Activated CD4-positive, CD25-positive, alpha-beta regulatory T cell treated with anti-CD3 and anti-CD28 coated beads, Interleukin-2, amount 50 U/mL, for 72 hours (primary cell): ENCODE measurements at regions not wholly inside any gene's neighbourhood (a gene's known extent, or its start where the extent isn't known, plus 50 kb on each side); places are given as distances from the start of the nearest gene placed in this dataset.
"Not testable (repeated sequence)": the region's sequence is repeated elsewhere in the genome, so short reads cannot be mapped to it uniquely, and the experiment has no call there.

ENCODE experiments used
- DNase-seq: peaks from one replicate; pipeline ENCODE4 v3.0.0; 2021

- no peak for DNase-seq
Measured at GRCh38 chr9:118674942-118675341, 694.3 kb downstream of the BRINP1 start.

- not testable (repeated sequence) for DNase-seq
Measured at GRCh38 chr9:118677936-118678653, 691.1 kb downstream of the BRINP1 start.

- DNase-seq: no peak
Measured at GRCh38 chr9:118686959-118687358, 682.3 kb downstream of the BRINP1 start.

DNA sequence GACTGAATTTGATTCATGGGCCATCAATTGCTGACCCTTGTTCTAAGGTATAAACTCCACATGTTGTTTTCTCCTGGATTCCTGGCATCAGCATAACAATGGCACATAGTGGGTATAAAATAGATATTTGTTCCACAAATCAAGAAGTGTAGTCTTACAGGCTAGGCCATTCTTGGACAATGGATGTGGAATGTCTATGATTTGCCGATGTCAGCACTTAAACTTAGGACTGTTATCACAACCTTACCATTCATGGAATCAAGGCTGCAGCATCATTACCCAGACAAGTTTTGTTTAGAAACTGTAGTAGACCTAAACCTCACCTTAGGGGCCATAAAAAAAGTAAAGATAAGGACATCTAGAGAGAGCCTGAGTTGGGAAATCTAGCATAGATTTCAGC lies 680.0 kb downstream of the BRINP1 start:
- DNase-seq: no peak

DNA sequence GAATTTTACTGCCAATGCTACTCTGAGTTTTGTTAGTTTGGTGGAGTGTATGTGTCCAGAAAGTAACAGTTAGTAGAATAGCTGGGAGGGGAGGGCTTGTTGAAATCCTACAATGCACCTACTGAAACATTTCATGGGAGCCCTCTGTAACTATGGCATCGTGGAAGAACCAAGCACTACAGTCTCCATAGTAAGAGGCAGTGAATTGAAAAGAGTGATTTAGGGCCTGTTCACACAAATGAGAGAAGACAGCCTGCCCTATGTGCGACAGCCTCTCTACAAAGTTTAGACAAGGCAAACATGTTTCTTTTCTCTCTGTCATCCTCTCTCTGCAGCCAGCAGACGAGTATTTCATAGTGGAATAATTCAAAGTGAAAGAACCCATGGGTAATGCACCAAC lies 676.6 kb downstream of the BRINP1 start:
- DNase-seq: no peak

DNA sequence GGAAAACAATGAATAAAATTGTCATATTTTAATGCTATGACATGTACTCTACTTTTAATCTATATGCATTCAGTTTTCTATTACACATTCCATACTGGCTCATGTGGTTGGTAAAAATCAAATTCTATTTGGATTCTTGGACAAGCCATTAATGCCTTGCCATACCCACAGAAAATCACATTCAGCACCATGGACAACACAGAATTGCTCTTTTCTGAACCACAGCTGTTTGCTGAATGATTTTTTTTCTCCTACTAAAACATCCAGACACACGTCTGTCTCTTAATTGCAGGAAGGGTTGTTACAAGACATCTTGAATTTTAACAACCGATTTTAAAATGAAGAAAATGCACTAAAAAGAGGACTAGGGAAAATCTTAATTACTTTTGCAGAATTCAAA lies 675.6 kb downstream of the BRINP1 start:
- no peak for DNase-seq

DNA sequence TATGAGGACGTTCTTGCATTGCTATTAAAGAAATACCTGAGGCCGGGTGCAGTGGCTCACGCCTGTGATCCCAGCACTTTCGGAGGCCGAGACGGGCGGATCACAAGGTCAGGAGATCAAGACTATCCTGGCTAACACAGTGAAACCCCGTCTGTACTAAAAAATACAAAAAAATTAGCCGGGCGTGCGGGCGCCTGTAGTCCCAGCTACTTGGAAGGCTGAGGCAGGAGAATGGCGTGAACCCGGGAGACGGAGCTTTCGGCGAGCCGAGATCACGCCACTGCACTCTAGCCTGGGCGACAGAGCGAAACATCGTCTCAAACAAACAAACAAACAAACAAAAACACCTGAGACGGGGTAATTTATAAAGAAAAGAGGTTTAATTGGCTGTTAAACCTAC lies 674.0 kb downstream of the BRINP1 start:
- DNase-seq: not testable (repeated sequence)

- no peak for DNase-seq
Measured at GRCh38 chr9:118701985-118702384, 667.2 kb downstream of the BRINP1 start.

DNA sequence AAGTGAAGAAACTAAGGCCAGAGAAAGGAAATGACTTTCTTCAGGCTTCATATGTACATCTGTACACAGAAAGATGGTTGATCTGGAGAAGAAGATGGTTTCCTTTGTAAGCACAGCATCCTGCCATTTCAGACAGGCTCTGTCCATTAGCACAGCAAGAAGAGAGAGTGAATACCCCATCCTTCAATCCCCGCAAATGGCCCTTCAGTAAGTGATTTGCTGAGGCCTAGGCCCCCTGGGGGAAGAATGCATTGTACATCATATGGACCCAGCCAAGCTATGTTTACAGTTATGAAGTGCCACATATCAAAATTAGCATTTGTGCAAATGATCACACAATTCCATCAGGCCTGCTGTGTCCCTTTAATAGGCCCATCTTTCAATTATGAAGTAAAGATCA lies 657.4 kb downstream of the BRINP1 start:
- no peak for DNase-seq

- no peak for DNase-seq
Measured at GRCh38 chr9:118721276-118721675, 648.0 kb downstream of the BRINP1 start.

GRCh38 chr9:118721923-118722322 lies 647.3 kb downstream of the BRINP1 start:
- no peak for DNase-seq

DNA sequence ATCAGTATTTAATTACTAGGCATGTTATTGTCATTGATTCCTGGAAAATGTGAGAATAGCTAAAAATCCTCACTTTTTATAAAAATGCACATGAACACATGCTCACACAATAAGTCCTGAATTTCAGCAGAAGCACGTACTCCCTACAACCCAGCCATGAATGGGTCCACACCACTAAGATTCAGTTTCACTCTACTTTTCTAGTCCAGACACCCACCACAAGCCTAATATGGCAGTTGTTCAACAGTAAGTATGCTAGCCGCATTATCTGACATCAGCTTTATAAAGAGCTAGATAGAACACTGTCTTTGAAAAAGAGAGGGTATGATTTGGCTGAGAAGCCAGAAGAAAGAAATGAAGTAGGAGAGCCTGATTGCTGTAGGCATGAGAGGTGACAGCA lies 639.3 kb downstream of the BRINP1 start:
- no peak for DNase-seq

- DNase-seq: no peak
Measured at GRCh38 chr9:118732998-118733397, 636.2 kb downstream of the BRINP1 start.

- no peak for DNase-seq
Measured at GRCh38 chr9:118734696-118735095, 634.5 kb downstream of the BRINP1 start.

DNA sequence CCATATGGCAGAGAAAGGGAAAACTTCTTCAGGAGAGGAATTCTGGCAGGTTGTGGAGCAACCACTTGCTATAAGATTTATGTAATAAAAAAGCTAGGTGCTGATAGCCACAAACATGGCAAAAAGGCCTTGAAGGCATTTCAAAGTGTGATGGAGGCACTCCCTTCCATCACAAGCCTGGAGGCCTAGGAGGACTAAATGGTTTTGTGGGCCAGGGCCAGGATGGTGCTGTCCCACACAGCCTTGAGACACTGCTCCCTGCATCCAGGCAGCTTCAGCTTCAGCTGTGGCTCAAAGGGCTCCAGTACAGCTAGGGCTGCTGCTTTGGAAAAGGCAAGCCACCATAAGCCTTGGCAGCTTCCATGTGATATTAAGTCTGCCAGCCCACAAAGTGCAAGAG lies 632.8 kb downstream of the BRINP1 start:
- no peak for DNase-seq

- no peak for DNase-seq
Measured at GRCh38 chr9:118751077-118751847, 618.0 kb downstream of the BRINP1 start.

DNA sequence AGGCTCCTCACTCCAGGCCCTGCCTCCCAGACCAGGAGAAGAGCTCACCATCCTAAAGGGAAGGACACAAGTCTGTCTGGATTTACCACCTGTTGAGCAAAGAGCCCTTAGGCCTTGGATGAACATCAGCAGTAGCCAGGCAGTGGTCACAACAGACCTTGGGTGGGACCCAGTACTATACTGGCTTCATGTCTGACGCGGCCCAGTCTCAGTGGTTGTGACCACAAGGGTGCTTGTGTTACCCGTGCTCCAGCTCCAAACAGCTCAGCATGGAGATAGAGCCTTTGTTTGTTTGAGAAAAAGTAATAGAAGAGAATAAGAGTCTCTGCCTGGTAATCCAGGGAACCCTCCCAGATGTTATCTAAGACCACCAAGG lies 617.4 kb downstream of the BRINP1 start:
- no peak for DNase-seq

GRCh38 chr9:118761016-118761790 lies 608.0 kb downstream of the BRINP1 start:
- DNase-seq: no peak

GRCh38 chr9:118767571-118767970 lies 601.7 kb downstream of the BRINP1 start:
- DNase-seq: no peak

DNA sequence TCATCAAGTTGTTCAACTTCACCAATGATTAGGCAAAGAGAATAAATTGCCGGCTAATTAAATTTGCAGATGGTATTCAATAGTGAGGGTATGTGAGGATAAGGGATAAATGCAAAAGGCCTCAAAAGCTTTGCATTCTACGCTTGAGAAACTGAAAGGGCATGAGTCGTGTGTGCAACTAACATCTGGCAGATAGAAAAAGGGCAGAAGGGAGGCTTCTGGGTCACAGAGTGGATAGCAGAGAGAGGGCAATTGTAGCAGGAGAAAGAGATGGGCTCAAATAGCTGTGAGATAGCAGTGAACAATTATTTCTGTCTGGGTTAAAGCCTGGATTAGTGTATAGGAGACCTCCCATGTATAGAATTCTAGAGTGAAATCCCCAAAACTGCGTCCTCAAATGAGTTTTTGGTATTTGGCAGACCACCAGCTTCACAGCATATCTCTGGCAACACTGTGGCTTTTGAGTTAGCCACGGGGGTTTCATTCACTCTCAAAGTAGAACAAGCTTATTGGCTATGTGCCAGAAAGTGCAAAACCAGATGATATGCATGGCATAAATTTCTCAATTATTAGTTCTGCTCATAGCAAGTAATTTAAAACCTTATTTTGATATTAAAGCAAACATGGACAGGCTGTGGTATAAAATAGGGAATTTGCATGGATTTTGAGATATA lies 586.3 kb downstream of the BRINP1 start:
- no peak for DNase-seq

DNA sequence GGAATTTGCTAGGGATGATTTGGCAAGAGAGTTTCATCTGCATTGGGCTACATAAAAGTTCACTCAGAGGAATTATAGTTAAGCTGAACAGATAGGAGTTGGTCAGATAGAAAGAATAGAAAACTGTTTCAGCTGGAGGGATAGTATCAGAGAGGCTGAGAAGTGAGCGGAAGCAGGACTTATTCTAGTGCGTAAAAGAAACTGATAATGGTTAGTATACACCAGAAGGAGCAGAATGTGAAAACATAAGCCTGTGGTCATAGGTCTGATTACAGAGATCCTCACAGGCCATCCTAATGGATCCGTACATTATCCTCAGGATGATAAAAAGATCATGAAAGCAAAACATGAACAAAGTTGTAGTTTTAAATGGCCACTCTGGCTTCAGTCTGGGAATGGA lies 585.2 kb downstream of the BRINP1 start:
- no peak for DNase-seq

- no peak for DNase-seq
Measured at GRCh38 chr9:118785456-118785855, 583.8 kb downstream of the BRINP1 start.

DNA sequence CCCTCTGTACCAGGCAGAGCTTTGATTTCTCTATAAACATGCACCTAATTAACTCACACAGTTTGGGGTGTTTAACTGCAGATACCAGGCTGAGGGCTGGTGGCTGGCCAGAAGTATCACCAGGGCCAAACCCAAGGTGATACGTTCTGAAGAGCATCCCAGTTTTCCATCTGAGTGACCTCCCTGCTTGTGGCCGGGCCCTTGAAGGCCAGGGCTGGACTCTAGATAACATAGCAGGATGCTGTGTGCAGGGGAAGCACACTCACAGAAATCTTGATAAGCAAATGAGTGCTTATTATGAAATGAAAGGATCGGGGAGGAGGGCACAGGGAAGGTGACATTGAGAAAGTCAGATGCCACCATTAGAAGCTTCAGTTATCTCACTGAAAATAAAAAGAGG lies 582.4 kb downstream of the BRINP1 start:
- DNase-seq: no peak
